Retina (tissue), 1 donor: ENCODE measurements at regions not wholly inside any gene's neighbourhood (a gene's known extent, or its start where the extent isn't known, plus 50 kb on each side); places are given as distances from the start of the nearest gene placed in this dataset.
"Not testable (repeated sequence)": the region's sequence is repeated elsewhere in the genome, so short reads cannot be mapped to it uniquely, and the experiment has no call there.

Experiments
- DNase-seq: peaks from one replicate; pipeline ENCODE4 v3.0.0-alpha.2; 2016

DNA sequence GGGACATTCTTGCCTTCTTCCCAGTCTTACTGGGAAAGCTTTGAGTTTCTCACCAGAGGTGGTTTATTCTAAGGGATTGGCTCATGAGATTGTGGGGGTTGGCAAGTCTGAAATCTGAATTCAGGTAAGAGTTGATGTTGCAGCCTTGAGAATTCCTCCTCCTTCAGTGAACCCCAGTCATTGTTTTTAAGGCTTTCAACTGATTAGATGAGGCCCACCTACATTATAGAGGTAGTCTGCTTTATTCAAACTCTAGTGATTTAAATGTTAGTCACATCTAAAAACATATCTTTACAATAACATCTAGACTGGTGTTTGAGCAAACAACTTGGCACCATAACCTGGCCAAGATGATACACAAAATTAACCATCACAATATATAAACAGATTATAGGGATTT lies 156.5 kb upstream of the MED14 start:
- no peak for DNase-seq

DNA sequence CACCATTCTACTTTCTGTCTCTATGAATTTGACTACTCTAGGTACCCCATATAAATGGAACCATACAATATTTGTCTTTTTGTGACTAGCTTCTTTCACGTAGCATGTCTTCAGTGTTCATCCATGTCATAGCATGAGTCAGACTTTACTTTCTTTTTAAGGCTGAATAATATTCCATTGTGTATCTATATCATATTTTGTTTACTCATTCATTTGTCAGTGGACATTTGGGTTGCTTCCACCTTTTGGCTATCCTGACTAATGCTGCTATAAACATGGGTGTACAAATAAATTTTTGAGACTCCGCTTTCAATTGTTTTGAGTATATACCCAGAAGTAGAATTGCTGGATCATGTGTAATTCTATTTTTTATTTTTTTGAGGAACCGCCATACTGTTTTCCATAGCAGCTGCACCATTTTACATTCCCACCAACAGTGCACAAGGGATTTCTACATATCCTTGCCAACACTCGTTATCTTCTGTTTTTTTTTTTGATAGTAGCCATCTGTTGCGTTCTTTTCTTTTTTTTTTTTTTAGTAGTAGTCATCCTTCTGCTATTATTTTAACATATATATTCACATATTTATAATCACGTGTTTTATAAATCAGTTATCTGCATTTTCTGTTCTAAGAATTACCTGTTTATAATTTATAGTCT lies 158.0 kb upstream of the MED14 start:
- no peak for DNase-seq

DNA sequence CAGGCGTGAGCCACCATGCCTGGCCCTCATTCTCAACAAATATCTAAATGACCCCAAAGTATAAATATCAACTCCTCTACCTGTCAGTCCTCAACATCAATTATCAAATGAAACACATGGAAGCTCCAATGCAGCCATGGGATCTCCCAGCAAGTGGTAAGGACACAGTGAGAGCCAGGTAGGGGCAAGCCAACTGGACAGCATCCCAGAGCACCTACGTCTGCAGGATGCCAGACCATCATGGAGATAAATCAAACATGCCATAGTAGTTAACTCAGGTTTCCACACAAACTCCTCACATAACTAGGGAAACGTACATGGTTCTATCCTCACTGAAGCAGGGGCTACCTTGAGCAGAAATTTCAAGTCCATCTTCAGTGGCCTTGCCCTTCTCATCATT lies 159.9 kb upstream of the MED14 start:
- DNase-seq, result no peak

DNA sequence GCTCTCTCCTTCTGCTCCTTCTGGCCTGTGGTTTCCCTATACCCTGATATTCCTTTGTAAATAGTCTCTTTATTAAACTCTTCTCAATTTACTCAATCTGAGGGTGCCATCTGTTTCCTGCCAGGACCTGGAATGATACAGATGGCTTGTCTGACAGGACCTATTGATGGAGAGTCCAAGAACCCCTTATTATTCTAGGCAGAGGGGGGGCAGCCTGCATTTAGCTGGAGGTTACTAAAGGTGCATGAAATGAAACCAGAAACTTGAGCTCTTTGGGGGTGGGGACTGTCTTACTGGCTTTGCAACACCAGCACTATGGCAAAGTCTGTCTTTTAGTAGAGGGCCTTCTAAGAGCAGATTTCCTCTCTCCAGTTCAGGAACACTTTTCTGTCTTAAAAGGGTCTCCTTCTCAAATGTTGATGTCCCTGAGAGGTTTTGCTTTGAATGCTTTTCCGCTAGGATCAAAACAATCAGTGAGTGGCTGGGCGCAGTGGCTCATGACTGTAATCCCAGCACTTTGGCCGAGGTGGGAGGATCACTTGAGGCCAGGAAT lies 162.5 kb upstream of the MED14 start:
- DNase-seq, result no peak

DNA sequence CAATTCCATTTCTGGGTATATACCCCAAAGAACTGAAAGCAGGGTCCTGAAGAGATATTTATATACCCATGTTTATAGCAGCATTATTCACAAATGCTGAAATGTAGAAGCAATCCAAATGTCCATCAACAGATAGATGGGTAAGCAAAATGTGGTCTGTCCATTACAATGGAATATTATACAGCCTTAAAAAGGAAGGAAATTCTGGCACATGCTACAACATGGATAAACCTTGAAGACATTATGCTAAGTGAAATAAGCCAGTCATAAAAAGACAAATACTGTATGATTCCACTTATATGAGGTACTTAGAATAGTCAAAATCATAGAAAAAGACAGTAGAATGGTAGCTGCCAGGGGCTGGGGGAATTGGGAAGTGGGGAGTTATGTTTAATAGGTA lies 169.4 kb upstream of the MED14 start:
- not testable (repeated sequence) for DNase-seq

DNA sequence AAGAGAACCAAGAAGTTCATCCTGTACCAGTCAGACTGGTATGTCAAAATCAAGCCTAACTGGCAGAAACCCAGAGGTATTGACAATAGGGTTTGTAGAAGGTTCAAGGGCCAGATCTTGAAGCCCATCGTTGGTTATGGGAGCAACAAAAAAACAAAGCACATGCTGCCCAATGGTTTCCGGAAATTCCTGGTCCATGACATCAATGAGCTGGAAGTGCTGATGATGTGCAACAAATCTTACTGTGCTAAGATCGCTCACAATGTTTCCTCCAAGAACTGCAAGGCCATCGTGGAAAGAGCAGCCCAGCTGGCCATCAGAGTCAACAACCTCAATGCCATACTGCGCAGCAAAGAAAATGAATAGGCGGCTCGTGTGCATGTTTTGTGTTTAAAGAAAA lies 172.7 kb upstream of the MED14 start:
- DNase-seq, result no peak

DNA sequence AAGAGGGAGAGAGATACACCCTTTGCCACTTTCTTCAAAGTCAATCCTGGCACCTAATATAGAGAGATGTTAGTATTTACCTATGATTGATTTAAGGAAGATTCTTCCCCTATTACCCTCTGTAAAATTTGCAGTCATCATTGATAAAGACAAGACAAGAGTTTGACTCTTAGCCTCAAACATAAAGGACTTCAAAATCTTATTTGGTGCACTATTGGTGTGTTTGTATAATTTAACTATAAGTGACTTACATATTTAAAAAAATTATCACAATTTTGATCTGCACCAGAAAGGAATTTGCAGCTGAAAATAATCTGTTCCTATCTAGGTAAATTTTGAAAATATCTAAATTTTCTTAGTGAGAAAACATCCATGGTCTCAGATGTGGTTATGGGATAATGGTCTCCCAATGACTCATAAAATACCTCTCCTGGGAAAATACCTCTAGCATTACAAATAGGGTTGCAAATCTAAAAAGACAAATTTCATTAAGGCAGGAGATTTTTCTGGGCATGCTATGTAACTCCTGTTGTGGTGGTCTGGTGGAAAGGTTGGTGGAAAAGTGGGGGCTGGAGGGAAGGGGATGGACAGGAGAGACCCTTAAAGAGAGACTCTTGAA lies 173.6 kb upstream of the MED14 start:
- DNase-seq, result no peak

DNA sequence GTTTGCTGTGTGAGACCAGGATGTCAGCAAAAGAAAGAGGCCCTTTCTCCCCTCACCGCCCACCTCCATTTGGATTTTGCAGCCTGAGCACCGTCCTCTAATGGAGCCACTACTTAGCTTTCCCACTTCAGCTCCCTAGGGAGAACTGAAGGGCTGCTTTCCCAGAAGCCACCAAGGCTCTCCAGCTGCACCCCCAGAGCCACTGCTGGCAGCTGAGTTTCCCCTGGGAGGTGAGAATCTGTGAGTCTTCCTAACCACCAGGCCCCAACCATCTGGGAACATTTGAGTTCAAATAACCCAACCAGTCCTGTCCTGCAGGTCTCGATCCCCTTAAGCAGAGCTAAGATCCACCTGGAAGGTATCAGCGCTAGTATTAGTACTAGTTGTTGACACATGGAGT lies 173.1 kb upstream of the USP9X start:
- no peak for DNase-seq

DNA sequence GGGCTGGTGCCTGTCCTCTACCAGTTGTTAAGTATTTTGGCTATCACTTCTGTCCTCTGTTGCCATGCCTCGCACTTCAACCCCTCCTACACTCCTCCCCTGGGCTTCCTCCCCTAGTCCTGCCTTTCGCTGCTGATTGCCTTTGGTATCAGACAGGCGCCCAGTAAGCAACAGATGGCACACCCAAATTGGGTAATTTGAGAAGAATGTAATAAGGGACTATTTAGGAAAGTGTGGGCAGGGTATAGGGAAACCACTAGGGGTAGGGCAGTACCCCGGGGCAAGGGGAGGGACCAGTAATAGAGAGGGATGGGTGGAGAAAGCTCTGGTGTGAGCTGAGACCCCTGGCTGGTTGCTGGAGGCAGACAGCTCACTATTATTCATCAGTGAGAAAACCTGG lies 172.7 kb upstream of the USP9X start:
- no peak for DNase-seq

DNA sequence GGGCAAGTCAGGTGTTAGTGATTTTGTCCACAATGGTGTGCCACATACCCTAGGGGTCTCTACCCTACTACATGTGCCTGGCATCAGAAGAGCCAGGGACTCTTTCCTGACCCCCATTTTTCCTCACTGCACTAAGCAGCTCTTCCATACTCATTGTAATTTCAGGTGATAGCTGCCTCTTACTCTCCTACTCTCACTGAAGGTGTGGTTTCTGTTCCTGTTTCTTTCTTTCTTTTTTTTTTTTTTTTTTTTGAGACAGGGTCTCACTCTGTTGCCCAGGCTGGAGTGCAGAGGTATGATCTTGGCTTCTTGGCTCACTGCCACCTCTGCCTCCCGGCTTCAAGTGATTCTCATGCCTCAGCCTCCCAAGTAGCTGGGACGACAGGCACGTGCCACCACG lies 164.9 kb upstream of the USP9X start:
- DNase-seq, result no peak

DNA sequence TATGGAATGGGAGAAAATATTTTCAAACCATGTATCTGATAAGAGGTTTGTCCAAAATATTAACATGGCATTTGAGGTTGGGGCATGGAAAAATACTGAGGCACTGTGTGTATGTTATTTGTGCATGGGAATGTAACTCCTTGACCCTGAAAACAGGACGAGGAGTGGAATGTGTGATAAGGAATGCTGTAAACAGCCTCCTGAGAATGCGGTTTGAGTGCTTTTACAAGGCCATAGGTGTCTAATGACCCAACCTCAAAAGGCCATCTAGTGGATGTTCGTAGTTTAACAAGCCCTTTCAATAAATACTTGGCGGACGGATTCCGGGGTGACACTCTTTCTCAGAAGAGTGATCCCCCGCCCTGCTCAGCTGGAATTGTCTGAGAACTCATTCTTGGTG lies 162.9 kb upstream of the USP9X start:
- DNase-seq, result no peak

DNA sequence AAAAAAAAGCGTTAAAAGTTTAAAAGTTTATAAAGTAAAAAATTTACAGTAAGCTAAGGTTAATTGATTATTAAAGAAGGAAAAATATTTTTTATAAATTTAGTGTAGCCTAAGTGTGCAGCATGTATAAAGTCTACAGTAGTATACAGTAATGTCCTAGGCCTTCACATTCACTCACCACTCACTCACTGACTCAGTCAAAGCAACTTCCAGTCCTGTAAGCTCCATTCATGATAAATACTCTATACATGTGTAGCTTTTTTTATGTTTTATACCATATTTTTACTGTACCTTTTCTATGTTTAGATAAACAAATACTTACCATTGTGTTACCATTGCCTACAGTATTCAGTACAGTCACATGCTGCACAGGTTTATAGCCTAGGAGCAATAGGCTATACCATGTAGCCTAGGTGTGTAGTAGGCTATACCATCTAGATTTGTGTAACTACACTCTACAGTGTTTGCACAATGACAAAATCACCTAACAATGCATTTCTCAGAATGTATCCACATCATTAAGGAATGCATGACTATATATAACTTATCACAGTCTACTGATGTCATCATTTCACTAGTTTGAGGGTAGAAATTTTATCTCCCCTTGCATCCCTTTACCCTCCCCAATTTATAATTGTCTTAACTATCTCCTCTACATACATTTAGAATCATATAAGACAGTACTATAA lies 158.4 kb upstream of the USP9X start:
- not testable (repeated sequence) for DNase-seq

DNA sequence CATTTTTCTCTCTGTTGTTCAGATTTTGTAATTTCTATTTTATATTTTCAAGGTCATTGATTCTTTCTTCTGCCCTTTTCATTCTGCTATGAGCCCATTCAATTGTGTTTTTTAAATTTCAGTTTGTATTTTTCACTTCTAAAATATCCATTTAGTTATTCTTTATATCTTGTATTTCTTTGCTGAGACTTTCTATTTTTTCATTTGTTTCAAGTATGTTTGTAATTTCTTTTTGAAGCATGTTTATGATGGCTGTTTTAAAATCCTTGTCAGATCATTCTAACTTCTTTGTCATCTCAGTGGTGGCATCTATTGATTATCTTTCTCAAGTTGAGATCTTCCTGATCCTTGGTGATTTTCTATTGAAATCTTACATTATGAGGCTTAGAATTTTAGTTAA lies 157.2 kb upstream of the USP9X start:
- DNase-seq, result no peak

DNA sequence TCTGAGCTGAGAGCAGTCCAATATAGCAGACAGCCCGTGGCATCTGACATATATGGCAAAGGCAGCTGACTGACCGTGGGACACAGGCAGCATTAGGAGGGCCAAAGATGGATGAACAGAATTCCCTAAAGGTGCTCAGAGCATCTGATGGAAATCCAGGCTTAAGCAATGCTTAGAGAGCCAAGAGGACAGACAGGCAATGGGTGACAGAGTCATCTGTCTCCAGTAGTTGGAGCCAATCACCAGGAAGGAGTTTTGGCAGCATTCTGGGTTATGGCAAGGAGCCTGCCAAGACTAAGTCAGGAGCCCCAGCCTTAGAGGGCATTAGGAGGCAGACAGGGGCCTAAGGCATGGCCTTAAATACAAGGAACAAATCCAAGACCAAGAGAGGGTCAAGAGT lies 153.3 kb upstream of the USP9X start:
- DNase-seq, result no peak

DNA sequence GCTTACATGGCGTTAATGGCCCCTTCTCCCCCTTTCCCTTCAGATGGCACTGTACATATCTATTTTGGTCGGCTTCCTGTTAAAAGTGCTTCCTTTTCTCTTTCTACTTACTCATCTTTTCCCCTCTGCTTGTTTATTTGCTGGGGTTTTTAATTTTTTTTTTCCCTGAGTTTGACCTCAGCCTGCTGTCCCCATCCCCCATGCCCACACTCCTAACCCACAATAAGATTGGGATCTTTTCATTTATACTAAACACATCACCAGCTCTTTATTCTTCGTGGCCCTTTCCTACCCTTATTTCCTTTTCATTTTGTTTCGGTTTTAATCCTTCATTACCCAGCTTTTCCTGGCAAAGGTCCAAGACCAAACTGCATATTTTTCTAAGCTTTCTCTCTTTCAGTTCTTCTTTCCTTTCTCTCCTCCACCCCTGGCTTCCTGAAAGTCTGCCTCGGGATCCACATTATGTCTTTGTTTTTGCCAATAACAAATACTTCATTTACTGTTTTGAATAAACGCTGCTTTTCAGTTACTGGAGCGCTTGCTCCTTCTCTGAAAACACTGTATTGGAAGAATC lies 152.0 kb upstream of the USP9X start:
- peak; percentile 3 for DNase-seq

DNA sequence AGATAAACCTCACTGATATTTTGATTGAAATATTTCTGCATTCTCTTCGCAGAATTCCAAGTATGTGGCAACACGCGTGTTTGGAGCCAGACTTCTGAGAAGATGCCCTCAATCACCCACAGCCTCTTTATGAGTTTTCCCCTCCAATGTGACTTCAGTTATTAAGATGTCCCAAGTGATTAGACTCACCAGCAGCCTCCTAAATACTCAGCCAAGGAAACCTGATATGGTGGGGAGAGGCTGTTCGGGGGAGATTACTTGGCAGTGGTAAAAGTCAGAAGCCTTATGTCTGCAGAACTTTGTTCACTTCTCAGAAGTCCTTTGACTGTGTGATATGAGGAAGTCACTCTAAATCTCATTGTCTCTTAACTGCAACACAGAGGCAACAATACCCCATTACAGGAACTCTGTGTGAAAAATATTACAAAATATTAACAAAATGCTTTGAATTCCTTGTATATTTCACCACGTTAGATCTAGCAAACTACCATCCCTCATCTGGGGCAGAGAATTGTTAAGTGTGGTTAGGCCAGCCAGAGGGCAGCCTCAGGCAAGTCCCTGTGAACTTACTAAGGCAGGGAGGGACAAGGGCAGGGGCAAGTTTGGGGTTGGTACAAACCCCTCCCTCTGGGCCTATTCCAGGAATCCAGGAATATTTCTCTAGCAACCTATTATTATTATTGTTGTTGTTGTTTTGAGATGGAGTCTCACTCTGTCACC lies 151.4 kb upstream of the USP9X start:
- DNase-seq, result peak; percentile 32

DNA sequence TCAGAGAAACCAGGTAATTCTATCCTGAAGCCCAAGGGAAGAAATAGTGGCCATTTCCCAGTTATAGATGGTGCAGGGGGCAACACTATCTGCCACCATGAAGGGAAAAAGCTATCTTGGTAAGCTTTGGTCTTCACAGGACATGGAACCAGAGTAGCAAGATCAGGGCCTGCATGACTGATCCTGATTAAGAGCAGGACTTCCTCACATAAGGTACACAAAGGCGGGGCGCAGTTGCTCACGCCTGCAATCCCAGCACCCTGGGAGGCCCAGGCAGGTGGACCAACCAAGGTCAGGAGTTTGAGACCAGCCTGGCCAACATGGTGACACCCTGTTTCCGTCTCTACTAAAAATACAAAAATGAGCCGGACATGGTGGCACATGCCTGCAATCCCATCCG lies 148.4 kb upstream of the USP9X start:
- no peak for DNase-seq

DNA sequence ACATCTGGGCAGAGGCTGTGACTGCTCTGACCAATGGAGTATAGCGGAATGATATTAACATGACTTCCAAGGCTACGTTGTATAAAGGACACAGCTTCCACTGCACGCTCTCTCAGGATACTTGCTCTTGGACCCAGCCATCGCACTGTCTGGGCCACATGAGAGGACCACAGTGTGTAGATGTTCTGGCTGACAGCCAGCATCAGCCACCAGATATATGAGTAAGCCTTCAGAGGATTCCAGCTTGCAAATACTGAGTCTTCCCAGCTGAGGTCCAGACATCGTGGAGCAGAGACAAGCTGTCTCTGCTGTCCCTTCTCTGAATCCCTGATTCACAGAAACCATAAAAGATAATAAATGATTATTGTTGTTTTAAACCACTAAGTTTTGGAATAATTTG lies 146.8 kb upstream of the USP9X start:
- no peak for DNase-seq

DNA sequence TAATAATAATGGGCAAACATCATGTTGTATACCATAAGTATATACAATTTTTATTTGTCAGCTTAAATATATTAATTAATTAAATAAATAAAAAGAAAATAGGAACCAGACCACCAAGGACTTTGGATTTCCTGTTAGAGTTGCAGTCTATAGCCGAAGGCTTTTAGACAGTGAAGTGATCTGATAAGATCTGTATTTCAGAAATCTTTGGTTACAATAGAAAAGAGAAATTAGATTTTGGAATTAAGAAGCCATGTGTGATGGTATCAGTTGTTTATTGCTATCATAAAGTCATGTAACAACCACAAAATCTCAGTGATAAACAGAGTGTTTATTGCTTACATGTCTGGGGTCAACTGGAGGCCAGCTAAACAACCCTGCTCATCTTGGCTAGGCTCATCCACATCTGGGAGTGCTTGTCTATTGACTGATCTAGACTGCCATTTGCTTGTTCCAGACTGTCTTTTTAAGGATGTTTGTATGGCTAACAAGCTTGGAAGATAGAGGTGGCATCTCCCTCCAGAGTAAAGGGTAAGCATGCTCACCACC lies 142.1 kb upstream of the USP9X start:
- no peak for DNase-seq

DNA sequence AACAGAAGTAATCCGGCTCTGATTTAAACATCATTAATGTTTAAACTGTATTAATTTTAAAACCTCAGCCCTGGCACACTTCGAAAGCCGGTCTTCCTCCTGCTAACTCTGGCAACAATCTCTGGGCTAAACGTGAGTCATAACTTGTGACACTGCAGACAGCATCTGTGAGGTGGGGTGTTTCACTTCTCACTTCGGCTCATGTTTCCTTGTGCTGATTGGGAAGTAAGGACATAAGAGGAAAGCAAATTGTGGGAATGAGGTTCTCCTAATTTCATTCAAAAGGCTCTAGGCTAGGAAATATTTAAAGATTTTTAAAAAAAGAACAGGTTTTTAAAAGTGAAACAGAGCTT lies 139.9 kb upstream of the USP9X start:
- no peak for DNase-seq

DNA sequence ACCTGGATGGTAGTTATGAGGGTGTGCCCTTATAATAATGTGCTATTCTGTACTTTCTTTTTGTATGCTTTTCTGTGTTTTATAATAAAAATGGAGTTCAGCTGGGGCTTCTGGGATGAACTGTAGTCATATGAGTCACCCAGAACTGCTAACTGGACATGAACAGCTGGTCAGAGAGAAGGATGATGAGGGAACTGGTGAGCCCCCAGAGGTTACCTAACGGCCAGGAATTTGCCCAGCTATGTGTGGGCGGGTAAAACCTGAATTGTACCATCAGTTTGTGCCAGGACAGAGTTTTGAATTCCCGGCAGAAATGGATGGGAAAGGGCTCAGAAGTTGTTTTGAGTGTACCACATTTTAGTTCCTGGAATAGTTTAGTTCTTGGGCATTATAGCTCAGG lies 138.0 kb upstream of the USP9X start:
- DNase-seq, result no peak

DNA sequence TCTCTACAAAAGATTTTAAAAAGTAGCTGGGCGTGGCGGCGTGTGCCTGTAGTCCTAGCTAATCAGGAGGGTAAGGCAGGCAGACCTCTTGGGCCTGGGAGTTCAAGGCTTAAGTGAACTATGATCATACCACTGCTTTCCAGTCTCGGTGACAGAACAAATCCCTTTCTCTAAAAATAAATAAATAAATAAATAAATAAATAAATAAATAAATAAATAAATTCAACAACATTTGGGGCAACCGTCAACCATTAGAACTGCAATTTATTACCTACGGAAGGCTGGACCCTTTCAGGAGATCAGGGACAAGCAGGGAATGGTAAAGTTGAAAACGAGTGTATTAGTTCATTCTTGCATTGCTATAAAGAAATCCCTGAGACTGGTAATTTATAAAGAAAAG lies 136.2 kb upstream of the USP9X start:
- no peak for DNase-seq

DNA sequence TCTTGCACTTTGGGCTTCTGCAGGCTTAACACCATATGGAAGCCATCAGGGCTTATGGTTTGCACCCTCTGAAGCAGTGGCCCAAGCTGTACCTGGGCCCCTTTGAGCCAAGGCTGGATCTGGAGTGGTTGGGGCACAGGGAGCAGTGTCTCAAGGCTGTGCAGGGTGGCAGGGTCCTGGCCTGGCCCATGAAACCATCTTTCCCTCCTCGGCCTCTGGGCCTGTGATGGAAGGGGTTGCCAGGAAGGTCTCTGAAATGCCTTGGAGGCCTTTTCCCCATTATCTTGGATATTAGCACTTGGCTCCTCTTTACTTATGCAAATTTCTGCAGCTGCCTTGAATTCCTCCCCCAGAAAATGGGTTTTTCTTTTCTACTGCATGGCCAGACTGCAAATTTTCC lies 134.7 kb upstream of the USP9X start:
- no peak for DNase-seq
